ENCODE measurements at regions not wholly inside any gene's neighbourhood (a gene's known extent, or its start where the extent isn't known, plus 50 kb on each side); places are given as distances from the start of the nearest gene placed in this dataset.
"Not testable (repeated sequence)": the region's sequence is repeated elsewhere in the genome, so short reads cannot be mapped to it uniquely, and the experiment has no call there.

- not testable (repeated sequence) for DNase-seq (ENCODE audit: low read depth); H3K4me3 ChIP-seq (ENCODE audit: low read length)
Observed at GRCh38 chr1:149415373-149415772, 59.5 kb upstream of the NBPF19 start.

- DNase-seq (ENCODE audit: low read depth); H3K4me3 ChIP-seq (ENCODE audit: low read length): not testable (repeated sequence)
Observed at GRCh38 chr1:149418782-149419181, 56.1 kb upstream of the NBPF19 start.

DNA sequence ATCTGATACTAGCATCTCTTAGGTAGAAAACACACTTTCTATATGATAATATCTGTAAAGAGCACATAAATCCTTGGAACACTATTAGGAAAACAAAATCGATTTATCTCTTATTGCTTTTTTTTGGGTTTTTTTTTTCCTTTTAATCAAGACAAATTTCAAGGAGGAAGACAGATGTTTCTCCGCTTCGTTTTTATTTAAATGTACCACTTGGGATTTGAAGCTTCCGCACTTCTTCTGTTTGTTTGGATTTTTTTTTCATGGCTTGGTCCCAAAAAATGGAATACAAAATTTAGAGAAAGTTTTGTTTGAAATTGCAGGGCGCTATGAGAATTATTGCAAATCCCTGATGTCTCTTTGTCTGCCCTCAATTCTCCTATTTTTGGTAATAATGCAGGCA is 51.7 kb upstream of the NBPF19 start:
- H3K4me3 ChIP-seq (ENCODE audit: low read length); DNase-seq (ENCODE audit: low read depth): not testable (repeated sequence)
